Left forelimb (tissue), 1 donor: ENCODE measurements at regions not wholly inside any gene's neighbourhood (a gene's known extent, or its start where the extent isn't known, plus 50 kb on each side); places are given as distances from the start of the nearest gene placed in this dataset.

Experiments
- DNase-seq: peaks from one replicate; pipeline ENCODE4 v3.0.0-alpha.2; 2018; ENCODE audit warnings: low spot score

- DNase-seq, result no peak
These were observed 71.1 kb downstream of the TMEM114 start for GRCh38 chr16:8519179-8519578.

- DNase-seq, result no peak
These were observed 73.0 kb downstream of the TMEM114 start for GRCh38 chr16:8517280-8517679.

- DNase-seq, result no peak
These were observed 73.8 kb downstream of the TMEM114 start for GRCh38 chr16:8516471-8516870.

GRCh38 chr16:8512941-8513624 is 77.2 kb downstream of the TMEM114 start:
- DNase-seq, result no peak

- DNase-seq, result no peak
These were observed 78.8 kb downstream of the TMEM114 start for GRCh38 chr16:8511464-8511863.

- no peak for DNase-seq
These were observed 80.2 kb downstream of the TMEM114 start for GRCh38 chr16:8510160-8510559.

- no peak for DNase-seq
These were observed 84.9 kb downstream of the TMEM114 start for GRCh38 chr16:8505327-8505991.

- DNase-seq, result no peak
These were observed 87.9 kb downstream of the TMEM114 start for GRCh38 chr16:8502446-8502845.

GRCh38 chr16:8500351-8500750 is 90.0 kb downstream of the TMEM114 start:
- no peak for DNase-seq

- DNase-seq, result no peak
These were observed 93.9 kb downstream of the TMEM114 start for GRCh38 chr16:8496364-8496763.

GRCh38 chr16:8493972-8494371 is 96.3 kb downstream of the TMEM114 start:
- no peak for DNase-seq

GRCh38 chr16:8492690-8493089 is 97.6 kb downstream of the TMEM114 start:
- no peak for DNase-seq

GRCh38 chr16:8489580-8489979 is 100.7 kb downstream of the TMEM114 start:
- DNase-seq, result no peak

- DNase-seq, result no peak
These were observed 103.3 kb downstream of the TMEM114 start for GRCh38 chr16:8486985-8487384.

- no peak for DNase-seq
These were observed 106.9 kb downstream of the TMEM114 start for GRCh38 chr16:8483396-8483795.

GRCh38 chr16:8481810-8482209 is 108.5 kb downstream of the TMEM114 start:
- no peak for DNase-seq

- no peak for DNase-seq
These were observed 113.5 kb downstream of the TMEM114 start for GRCh38 chr16:8476824-8477223.

GRCh38 chr16:8474587-8474986 is 115.7 kb downstream of the TMEM114 start:
- no peak for DNase-seq

GRCh38 chr16:8469102-8469778 is 121.1 kb downstream of the TMEM114 start:
- DNase-seq, result no peak

GRCh38 chr16:8464979-8465378 is 125.3 kb downstream of the TMEM114 start:
- DNase-seq, result no peak

- no peak for DNase-seq
These were observed 131.1 kb downstream of the TMEM114 start for GRCh38 chr16:8459085-8459733.

GRCh38 chr16:8458481-8459046 is 131.7 kb downstream of the TMEM114 start:
- no peak for DNase-seq
